Pons (tissue), 1 donor: ENCODE measurements at regions not wholly inside any gene's neighbourhood (a gene's known extent, or its start where the extent isn't known, plus 50 kb on each side); places are given as distances from the start of the nearest gene placed in this dataset.

Experiments
- DNase-seq: peaks from one replicate; pipeline ENCODE4 v3.0.0-alpha.2; 2016; ENCODE audit warnings: low spot score

DNA sequence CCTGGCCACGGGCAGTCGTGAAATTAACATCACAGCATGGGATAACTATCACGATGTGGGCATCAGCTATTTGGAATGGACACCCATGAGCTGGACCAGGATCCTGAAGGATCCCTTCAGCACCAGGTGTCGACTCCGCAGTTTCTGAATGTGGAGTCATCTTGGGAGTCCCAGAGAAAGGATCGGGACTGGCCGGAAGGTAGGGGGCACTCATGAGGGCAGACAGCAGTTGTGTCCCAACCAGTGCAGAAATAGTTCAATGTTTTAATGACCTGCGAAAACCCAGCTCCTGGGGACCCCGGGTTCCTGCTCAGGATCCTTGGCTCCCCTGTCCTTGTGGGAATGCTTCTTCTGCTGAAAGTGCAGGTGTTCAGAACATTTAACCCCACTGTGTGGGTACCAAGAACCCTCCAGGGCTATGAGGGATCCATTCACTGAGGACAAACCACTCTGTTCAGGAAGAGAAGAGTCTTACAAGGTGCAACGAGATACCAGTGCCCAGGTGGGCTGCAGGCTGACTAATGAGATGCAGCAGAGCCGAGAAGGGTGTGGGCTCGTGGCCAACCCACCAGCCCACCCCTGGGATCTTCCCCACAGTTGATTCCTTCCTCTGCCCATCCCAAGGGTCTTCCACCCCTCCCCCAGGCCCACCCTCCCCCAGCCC is 154.8 kb downstream of the SALL1 start:
- no peak for DNase-seq

DNA sequence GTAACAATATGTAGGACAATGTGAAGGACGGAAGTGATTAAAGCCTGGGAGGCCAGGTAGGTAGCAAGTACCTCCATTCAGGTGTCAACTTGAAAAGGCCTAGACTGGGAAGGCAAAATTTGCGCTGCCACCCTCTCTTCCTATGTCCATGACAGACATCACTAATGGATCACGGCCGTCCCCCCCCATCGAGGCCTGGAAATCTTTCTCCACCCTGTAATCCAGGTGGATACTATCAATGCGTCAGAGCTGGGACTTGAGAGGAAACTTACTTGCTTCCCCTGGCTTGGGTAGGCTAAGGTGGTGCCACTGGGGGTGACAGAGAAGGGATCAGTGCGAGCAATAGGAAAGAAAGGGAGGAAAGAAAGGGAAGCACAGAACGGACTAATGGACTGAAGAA is 156.1 kb downstream of the SALL1 start:
- DNase-seq = no peak

DNA sequence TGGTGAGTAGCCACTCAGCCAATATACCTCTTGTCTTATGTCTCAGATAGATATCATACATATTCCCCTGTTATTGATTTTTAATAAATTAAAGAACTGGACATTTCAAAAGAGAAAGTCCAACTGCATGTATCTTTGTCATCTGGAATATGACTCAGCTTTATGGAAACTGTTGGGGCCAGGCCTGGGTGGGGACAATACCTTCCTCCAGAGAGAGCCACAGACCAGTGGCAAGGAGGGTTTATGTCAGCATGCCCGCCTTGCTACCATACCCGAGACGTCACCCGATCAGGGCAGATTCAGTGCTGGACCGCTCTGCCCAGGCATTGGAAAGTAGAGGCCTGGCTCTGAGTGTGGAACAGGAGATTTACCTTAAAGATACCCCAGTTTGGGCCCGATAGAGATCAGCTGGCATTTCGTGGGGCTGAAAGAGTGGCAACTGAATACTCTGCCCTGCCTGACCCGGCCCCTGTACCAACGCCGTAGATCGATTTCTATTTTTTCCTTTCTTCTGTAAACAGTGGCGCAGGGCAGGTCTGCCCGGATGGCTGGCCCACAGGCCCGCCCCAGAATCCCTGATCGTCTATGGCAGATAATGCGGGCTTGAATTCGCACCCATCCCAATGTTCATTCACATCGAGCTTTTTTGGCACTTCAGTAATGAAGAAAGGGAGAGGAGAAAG is 158.6 kb downstream of the SALL1 start:
- no peak for DNase-seq

DNA sequence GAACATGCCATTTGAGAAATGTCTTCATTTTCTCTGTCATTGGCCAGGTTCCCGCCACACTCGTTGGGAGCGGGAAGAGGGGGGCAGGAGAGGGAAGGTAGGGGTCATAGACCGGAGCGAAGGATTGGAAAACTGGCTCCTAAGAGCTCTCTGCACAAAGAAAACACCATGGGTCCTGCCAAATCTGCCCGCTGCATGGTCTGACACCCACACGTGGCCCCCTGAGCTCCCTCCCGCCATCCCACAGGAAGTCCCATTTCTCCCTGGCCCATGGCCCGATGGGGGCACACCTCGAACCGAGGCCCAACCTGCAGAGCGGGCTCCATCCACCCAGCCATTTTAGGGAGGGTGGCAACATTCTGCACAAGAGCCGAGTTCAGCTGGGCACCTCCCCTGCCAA is 159.6 kb downstream of the SALL1 start:
- DNase-seq = no peak

DNA sequence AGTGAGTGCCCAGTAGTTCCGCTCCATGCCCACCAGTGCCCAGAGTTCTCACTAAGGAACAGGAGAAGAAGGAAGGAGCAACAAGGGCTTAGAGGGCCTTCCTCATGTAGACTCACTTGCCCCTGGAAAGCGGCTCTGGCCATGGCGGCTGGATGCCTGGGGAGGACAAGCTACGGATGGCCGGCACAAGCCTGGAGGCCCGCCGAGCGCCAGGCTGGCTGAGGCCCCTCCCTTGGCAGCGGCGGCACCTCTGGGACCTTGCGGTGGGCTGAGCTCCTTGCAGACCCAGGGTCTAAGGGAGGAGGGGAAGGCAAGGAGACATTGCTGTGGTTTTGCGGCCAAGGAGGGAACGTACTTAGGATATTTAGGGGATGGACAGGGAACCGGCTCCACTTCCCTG is 160.1 kb downstream of the SALL1 start:
- DNase-seq = no peak

DNA sequence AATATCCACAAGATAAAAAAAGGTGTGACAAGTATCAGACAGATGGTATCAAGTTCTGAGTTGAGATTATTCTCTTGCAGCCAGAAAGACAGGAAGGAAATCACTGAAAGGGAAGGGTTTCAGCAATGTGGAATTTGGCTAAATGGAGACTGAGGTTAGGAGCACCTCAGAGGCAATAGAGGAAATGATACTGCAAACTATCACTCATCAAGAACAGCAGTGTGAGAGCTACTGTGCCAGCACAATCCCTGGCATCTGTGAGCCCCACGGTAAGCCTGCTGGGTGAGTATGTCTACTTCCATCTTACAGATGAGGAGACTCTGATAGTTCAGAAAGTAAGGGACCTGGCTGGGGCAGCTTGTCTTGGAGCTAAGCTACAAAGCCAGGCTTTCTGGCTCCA is 162.0 kb downstream of the SALL1 start:
- peak; percentile 3 for DNase-seq

DNA sequence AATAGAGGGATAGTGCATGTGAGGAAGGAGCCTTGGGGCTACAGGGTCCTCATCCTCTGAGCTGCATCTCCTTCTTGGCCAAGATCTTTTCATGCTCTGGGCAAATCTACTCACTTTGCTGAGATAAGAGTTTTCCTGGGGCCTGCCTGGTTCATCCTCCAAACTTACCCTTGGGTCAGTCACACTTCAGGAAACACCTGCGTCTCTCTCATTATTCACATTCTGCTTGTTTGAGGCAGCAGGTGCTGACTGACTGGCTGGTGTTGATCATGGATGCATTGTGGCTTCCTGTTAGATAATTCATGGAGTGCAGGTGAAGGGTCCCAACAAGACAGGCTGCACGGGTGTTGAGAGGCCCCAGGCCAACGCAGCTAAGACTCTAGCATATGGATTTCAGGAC is 162.6 kb downstream of the SALL1 start:
- DNase-seq = no peak

DNA sequence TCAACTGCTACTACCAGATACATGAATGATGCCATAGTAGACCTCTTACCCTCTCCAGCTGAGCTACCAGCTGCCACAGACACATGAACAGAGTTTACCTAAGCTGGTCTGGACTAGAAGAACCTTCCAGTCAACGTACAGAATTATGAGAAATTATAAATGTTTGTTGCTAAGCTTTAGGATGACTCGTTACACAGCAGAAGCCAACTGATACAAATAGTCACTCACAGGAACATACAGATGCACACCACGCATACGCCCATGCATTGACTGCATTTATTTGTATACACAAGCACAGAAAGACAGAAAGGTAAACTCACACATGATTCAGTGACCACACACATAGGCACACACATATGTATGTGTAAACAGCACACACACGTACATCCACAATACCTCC is 164.6 kb downstream of the SALL1 start:
- no peak for DNase-seq

DNA sequence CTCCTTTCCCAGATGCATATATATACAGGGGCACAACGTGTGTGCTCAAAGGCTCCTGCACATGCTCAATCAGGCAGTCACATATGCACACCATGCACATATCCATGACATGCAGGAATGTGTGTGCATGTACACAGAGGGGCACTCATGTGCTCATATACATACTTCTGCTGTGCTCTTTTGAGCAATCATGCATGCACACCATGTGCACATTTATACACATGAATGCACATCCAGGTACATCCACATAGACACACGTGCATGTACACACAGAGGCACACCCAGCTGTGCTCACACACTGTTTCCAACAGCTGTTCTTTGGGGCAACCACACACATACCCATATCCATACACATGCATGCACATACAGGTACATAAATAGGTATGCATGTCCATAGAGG is 165.3 kb downstream of the SALL1 start:
- no peak for DNase-seq

DNA sequence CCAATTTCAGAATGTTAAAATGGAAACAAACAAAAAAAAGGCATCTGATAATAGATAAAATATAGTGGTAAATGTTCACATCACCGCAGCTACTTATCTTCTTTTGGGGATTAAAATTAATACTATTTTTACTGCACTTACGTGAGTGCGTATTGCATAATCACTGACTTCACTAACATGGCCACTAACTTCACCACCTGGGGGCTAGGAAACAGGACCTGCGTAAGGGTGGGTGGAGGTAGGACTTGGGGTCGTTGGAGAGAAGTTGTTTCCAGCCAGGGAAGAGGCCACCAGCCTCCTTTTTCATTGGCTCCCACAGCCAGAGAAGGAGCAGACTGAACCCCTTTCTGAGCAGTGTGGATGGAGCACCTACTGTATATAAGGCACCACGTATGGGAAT is 166.4 kb downstream of the SALL1 start:
- no peak for DNase-seq

DNA sequence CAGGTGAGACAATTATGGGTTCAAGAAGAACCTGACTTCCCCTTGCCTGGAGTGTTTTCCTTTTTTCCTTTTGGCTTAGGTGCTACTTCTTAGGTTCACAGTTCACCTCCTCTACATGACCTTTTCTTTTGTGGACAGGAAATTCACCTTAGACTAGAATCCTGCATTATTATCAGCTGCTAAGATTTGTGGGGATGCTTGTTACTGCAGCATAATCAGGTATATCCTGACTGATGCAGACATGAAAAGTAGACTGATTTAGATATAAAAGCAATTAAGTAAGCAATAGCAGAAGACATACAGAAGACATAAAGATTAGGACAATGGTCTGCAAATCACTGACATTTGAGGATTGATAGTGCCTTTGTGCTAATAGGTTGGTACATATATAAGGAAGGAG is 168.3 kb downstream of the SALL1 start:
- DNase-seq = no peak

DNA sequence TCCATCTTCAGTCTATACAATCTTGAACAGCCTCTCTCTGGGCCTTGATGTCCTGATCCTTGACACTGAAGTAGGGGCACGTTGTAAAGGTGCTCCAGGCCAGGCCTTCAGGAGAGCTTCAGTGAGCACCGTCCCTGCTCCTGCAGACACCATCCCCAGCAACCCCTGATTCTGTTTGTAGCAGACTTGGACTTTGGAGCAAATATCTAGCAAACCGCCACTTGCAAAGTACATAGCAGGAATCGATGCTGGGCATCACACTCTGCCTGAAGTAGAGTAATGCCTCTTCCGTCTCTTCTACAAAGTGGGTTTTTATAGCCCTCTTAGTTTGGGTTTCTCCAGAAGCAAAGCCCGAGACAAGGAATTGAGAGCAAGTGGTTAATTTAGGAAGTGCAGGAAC is 169.1 kb downstream of the SALL1 start:
- DNase-seq = no peak

DNA sequence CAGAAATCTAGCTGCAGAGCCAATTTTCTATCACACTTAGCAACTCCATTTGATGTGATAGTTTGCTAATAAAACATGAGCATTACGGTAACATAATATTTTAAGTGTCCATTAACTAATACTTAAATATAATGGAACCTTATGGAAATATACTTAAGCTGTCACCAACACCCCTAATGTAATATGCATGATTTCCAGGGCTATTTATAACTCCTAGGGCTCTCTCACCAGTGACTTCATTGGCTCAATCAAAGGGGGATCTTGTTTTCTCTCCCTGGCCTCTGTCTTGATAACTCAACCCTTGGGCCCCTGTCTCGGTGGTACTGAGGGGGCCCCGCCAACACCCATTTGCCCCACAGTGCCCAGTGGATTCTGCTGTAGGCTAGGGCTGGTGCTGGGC is 170.4 kb downstream of the SALL1 start:
- DNase-seq = peak; percentile 17

DNA sequence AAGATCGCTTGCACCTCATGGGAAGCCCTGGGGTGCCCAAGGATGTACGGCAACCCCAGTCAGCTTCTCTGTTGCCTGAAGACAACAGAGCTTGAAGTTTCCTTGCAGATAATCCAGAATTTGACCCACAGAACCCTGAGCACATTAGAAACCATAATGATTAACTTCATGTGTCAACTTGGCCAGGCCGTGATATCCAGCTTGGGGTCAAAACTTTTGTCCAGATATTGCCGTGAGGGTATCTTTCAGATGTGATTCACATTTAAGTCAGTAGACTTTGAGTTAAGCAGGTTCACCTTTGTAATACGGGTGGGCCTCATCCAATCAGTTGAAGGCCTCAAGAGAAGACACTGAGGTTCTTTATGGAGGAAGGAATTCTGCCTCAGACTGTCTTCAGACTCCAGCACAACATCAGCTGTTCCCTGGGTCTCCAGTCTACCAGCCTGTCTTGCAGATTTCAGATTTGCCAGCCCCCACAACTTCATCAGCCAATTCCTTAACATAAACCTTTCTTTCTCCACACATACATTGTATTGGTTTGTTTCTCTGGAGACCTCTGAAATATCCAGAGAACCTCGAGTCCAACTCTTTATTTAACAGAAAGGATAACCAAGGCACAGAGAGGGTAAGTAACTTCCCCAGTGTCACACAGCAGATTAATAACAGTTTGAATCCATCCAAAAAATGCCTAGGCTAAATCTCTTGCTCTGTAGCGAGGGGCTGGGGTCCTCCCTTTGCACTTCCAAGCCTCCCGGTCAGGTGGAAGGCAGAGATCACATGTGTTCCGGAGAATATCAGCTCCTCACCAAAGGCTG is 171.1 kb downstream of the SALL1 start:
- no peak for DNase-seq

DNA sequence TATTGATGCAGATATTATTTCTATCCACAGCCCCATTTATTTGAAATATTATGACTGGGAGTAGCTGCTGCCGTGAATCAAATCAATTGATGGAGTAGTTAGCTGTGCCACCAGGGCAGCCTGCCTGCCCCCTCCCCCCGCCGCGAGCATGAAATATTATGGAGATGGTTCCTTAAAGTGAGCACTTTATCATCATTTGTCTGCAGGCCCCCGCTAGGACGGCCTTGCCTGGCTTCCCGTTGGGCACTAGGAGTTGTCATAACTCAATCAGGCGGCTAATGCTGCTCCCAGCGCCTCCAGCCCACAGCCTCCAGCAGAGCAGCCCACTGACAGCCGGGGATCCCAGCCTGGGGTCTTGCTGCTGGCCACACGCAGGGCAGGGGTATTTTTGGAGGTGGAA is 173.9 kb downstream of the SALL1 start:
- no peak for DNase-seq

DNA sequence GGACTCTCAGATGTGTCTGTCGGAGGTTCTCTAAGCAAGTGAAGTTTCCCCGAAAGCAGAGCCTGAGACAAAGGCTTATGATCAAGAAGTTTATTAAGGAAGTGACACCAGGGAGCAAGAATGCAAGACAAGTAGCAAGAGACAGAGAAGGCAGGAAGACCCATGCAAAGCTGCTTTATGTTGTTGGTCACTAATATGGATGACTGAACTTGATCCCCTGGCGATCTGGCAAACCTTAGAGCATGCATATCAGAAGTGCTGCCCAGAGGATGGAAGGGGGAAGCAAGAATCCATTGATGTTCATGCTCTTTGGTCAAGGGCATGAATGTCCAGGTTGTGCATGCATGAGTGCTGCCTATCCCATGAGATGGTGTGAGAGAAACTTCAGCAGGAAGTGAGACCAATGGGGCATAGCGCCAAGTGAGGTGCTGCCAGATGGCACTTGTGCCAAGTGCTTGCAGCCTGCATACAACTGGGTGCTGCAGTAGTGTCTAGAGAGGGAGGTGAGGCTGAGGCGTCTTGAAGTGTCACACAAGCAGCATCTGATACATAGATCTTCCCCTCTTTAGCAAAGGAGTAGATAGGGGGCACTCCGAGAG is 176.5 kb downstream of the SALL1 start:
- no peak for DNase-seq

DNA sequence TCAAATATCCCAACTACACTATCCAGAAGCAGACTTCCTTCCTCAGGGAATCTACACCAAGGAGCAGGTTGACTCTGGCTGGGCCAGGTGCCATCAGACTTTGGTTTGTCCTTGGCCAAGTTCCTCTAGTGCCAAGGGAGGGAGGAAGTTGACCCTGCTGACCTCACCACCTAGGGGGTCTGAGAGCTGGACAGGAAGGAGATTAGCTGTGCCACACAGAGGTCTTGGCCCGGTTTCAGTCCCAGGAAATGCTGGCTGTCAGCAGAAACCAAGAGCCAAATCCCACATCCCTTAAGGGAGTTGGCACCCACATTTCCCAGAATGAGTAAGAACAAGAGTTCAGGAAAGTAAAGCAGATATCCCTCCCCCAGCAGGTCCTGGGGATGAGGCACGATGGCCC is 178.2 kb downstream of the SALL1 start:
- DNase-seq = no peak

DNA sequence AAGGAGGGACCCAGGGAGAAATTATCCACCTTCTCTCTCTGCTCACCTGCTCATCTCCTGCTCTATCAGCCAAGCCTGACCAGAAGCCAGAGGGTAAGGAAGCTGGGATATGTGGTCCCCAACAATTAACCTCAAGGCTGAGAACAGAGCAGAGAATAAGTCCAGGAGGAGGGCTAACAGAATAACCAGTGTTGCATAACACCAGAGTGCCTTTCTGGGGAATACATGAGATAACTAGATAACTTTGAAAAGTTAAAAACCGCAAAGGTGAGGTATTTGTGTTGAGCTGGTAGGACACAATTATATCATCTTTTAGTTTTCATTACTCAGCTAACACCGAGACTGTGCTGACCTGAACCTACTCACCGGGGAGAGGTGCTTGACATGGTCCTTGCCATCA is 180.8 kb downstream of the SALL1 start:
- no peak for DNase-seq

DNA sequence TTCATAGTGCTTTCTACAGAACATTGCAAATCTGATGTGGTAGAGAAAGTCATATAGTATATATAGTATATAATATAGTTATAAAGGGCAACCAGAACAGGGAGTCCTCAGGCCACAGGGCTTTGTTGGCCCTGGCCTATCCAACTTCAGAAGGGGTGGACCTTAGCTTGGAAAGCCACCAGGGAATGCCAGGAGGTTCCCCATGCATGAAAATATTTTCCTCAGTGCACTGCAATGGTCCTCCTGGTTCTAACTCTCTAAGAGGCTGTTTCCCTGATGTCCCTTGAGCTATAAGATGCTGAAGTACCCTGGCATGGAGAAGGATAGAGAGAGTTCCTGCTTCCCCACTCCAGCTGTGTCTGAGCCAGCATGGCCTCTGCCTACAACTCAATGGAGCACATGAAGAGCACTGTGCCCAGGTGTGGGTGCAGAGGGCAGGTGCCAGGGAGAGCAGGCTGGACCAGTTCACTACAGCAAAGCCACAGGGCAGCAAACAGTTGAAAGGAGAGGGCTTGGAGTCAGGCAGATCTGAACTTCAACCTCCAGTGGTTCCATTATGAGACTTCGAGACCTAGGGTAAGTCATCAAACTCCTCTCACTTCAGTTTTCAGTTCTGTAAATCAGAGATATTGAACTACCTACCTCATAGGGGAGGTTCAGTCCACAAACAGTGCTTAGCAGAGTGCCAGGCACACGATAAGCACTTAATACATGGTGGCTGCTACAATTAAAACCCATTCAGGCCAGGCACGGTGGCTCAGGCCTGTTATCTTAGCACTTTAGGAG is 183.1 kb downstream of the SALL1 start:
- DNase-seq = no peak

DNA sequence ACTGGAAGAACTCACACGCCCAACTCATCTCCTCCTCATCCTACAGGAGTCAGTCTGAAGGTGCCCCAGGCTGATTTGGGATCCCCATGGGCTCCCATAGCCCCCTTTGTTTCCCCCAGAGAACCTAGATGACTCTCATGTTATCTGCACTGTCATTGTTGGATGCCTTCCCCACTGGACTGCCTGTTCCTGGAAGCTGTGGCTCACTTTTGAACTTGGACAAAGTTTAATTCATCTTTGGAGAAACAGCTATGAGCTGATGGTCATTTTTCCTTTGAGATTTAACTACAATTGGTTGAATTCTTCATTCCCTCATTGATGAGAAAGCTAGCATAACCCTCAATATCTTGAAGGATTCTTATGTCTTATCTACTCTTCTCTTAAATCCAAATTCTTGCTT is 186.6 kb downstream of the SALL1 start:
- DNase-seq = no peak

DNA sequence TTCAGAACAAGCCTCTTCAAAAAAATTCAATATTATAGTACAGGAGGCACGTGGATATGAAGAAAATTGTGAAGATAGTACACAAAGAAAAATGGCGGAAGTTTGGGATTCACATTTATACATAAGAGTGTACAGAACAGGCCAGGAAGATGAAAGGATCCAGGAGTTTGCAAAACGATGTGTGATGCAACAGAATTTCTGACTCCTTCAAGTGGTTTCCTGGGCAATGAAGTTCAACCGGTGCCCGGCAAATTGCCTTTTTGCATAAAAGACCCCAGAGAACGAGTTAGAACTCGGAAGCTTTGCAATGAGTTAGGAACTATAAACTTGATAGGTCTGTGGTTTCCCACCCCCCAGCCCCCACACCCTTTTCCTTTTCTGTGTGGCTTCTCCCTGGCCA is 189.1 kb downstream of the SALL1 start:
- DNase-seq = no peak
